H1 (cell line): ENCODE measurements at regions not wholly inside any gene's neighbourhood (a gene's known extent, or its start where the extent isn't known, plus 50 kb on each side); places are given as distances from the start of the nearest gene placed in this dataset.

Experiments
- CTCF ChIA-PET: fragments of 300-600 bp; sonication (Branson Sonifier 250); formaldehyde crosslinking; loops from one replicate; lab custom pipeline; 2021; ENCODE audit not compliant: partially characterized antibody; lab: Charles Lee
- POLR2A ChIA-PET: fragments of 300-600 bp; sonication (Branson Sonifier 250); formaldehyde crosslinking; loops from one replicate; lab custom pipeline; 2021; ENCODE audit warnings: inconsistent platforms; ENCODE audit not compliant: partially characterized antibody; lab: Charles Lee
- DNase-seq, 2 experiments: peaks; one replicate each; pipeline versions ENCODE4 v3.0.0 to v3.0.0-alpha.2; 2010 to 2022; ENCODE audit warnings: low spot score in 2 of 2, low read depth in 1 of 2, mixed read lengths in 1 of 2
- FAIRE-seq: peaks from 2 replicates; lab custom pipeline; 2011; peaks lifted over from hg19 to GRCh38; lab: Jason Lieb, UNC
- H2AFZ ChIP-seq: 2 replicates; pipeline ENCODE4 v1.8.1; 2012; ENCODE audit warnings: low read length, inconsistent platforms
- H2AK5ac ChIP-seq: 2 replicates; pipeline ENCODE4 v1.6.1; 2013; ENCODE audit warnings: low read depth, low read length
- H2BK120ac ChIP-seq: replicated peaks from 2 replicates; pipeline ENCODE3; 2013; ENCODE audit warnings: low read depth, low read length, inconsistent platforms
- H2BK12ac ChIP-seq: 2 replicates; pipeline ENCODE4 v1.6.1; 2013; ENCODE audit warnings: low read depth, low read length
- H2BK15ac ChIP-seq: 2 replicates; pipeline ENCODE4 v1.6.1; 2013; ENCODE audit warnings: low read length
- H2BK20ac ChIP-seq: 2 replicates; pipeline ENCODE4 v1.6.1; 2013; ENCODE audit warnings: low read length
- H2BK5ac ChIP-seq: 2 replicates; pipeline ENCODE4 v1.6.1; 2013; ENCODE audit warnings: low read depth, low read length
- H3K14ac ChIP-seq: 2 replicates; pipeline ENCODE4 v1.6.1; 2013; ENCODE audit warnings: inconsistent platforms; ENCODE audit not compliant: insufficient read length
- H3K18ac ChIP-seq: 2 replicates; pipeline ENCODE4 v1.6.1; 2013; ENCODE audit warnings: low read length; ENCODE audit errors: extremely low read depth
- H3K23ac ChIP-seq: 2 replicates; pipeline ENCODE4 v1.6.1; 2013; ENCODE audit warnings: inconsistent platforms; ENCODE audit not compliant: insufficient read length
- H3K23me2 ChIP-seq: 2 replicates; pipeline ENCODE4 v1.6.1; 2013; ENCODE audit warnings: low read depth, low read length
- H3K27ac ChIP-seq: 2 replicates; pipeline ENCODE4 v1.6.1; 2011; ENCODE audit warnings: low read depth, low read length, inconsistent platforms
- H3K27me3 ChIP-seq, 4 experiments: replicated peaks in 1 of 4; 1 replicate in 1 of 4; 2 replicates in 3 of 4; pipeline versions ENCODE4 v1.6.1 to v1.8.1; 2011 to 2013; ENCODE audit warnings: low read length in 3 of 4, mild to moderate bottlenecking in 3 of 4, inconsistent platforms in 2 of 4, mixed read lengths in 2 of 4, moderate library complexity in 1 of 4; ENCODE audit not compliant: control insufficient read depth in 3 of 4, insufficient read depth in 3 of 4; ENCODE audit errors: extremely low read depth in 1 of 4
- H3K36me3 ChIP-seq, 4 experiments: 2 replicates each; pipeline versions ENCODE4 v1.6.1 to v1.8.1; 2011 to 2013; ENCODE audit warnings: mild to moderate bottlenecking in 4 of 4, low read length in 3 of 4, moderate library complexity in 2 of 4, control low read depth in 1 of 4, inconsistent platforms in 1 of 4; ENCODE audit not compliant: insufficient read depth in 4 of 4, control insufficient read depth in 2 of 4
- H3K4ac ChIP-seq: replicated peaks from 2 replicates; pipeline ENCODE3; 2013; ENCODE audit warnings: low read length, low read depth, mixed read lengths, inconsistent platforms; ENCODE audit not compliant: insufficient read length
- H3K4me1 ChIP-seq, 4 experiments: replicated peaks in 1 of 4; 1 replicate in 1 of 4; 2 replicates in 3 of 4; pipeline versions ENCODE4 v1.6.1 to v1.8.1; 2011 to 2013; ENCODE audit warnings: low read length in 3 of 4, inconsistent platforms in 2 of 4, mixed read lengths in 1 of 4; ENCODE audit not compliant: insufficient read depth in 4 of 4, control insufficient read depth in 3 of 4
- H3K4me2 ChIP-seq, 2 experiments: 2 replicates each; pipeline versions ENCODE4 v1.6.1 to v1.8.1; 2011 to 2013; ENCODE audit warnings: low read depth in 2 of 2, low read length in 2 of 2, control low read depth in 1 of 2, inconsistent platforms in 1 of 2, mild to moderate bottlenecking in 1 of 2; ENCODE audit not compliant: insufficient read depth in 1 of 2
- H3K4me3 ChIP-seq, 4 experiments: fragments of 200-600, 300-600 bp in 1 of 4; sonication (generic), shearing (Covaris generic), sonication (Bioruptor Twin) in 1 of 4; 2 replicates each; pipeline versions ENCODE4 v1.5.1 to v1.8.1; 2011 to 2016; ENCODE audit warnings: low read length in 4 of 4, low read depth in 3 of 4, control low read depth in 2 of 4, inconsistent platforms in 2 of 4, mild to moderate bottlenecking in 2 of 4, mixed read lengths in 1 of 4, moderate library complexity in 1 of 4; ENCODE audit not compliant: insufficient read depth in 2 of 4; ENCODE audit errors: extremely low read depth in 1 of 4
- H3K56ac ChIP-seq: replicated peaks from 2 replicates; pipeline ENCODE3; 2013; ENCODE audit warnings: low read depth, mild to moderate bottlenecking, mixed read lengths, low read length, inconsistent platforms; ENCODE audit not compliant: insufficient read length
- H3K79me1 ChIP-seq: 2 replicates; pipeline ENCODE4 v1.6.1; 2013; ENCODE audit warnings: low read depth, low read length, control low read depth
- H3K79me2 ChIP-seq, 2 experiments: 2 replicates each; pipeline versions ENCODE4 v1.6.1 to v1.8.1; 2012 to 2013; ENCODE audit warnings: low read length in 2 of 2, mild to moderate bottlenecking in 2 of 2, inconsistent platforms in 1 of 2; ENCODE audit not compliant: insufficient read depth in 2 of 2, control insufficient read depth in 1 of 2
- H3K9ac ChIP-seq, 4 experiments: replicated peaks in 1 of 4; 1 replicate in 1 of 4; 2 replicates in 3 of 4; pipeline versions ENCODE4 v1.6.1 to v1.8.1; 2011 to 2013; ENCODE audit warnings: low read depth in 3 of 4, low read length in 3 of 4, control low read depth in 2 of 4, mild to moderate bottlenecking in 2 of 4, moderate library complexity in 2 of 4, inconsistent platforms in 1 of 4; ENCODE audit errors: extremely low read depth in 1 of 4
- H3K9me3 ChIP-seq, 2 experiments: 2 replicates each; pipeline versions ENCODE4 v1.6.1 to v1.8.1; 2012 to 2013; ENCODE audit warnings: mild to moderate bottlenecking in 2 of 2, moderate library complexity in 2 of 2, control low read depth in 1 of 2, inconsistent platforms in 1 of 2, low read depth in 1 of 2, low read length in 1 of 2, mixed read lengths in 1 of 2; ENCODE audit not compliant: insufficient read depth in 2 of 2
- H4K20me1 ChIP-seq, 2 experiments: replicated peaks in 1 of 2; 2 replicates each; pipeline versions ENCODE3 to v1.8.1; 2011 to 2013; ENCODE audit warnings: inconsistent platforms in 2 of 2, low read length in 2 of 2, mild to moderate bottlenecking in 1 of 2; ENCODE audit not compliant: insufficient read depth in 2 of 2, control insufficient read depth in 1 of 2
- H4K5ac ChIP-seq: 2 replicates; pipeline ENCODE4 v1.6.1; 2013; ENCODE audit warnings: low read length, low read depth, mixed read lengths, inconsistent platforms; ENCODE audit not compliant: insufficient read length
- H4K8ac ChIP-seq: 2 replicates; pipeline ENCODE4 v1.8.0; 2013; ENCODE audit warnings: mild to moderate bottlenecking, moderate library complexity, low read length, inconsistent platforms; ENCODE audit not compliant: insufficient read depth; ENCODE audit errors: extremely low read depth
- H4K91ac ChIP-seq: replicated peaks from 2 replicates; pipeline ENCODE3; 2013; ENCODE audit warnings: low read length, mixed read lengths, inconsistent platforms; ENCODE audit not compliant: insufficient read length
- CHD1 ChIP-seq: IDR thresholded peaks from 2 replicates; pipeline ENCODE4 v1.6.1; 2012; ENCODE audit warnings: low read depth, low read length, improper control_type of control experiment
- EGR1 ChIP-seq: IDR thresholded peaks from 2 replicates; pipeline ENCODE4 v1.6.1; 2011; ENCODE audit warnings: low read depth, low read length, borderline replicate concordance
- NANOG ChIP-seq: IDR thresholded peaks from 2 replicates; pipeline ENCODE4 v1.6.1; 2011; ENCODE audit warnings: low read length, low read depth, mild to moderate bottlenecking, inconsistent platforms; ENCODE audit not compliant: insufficient read depth, poor library complexity, severe bottlenecking
- RNF2 ChIP-seq: fragments of 200-900, 300-1000 bp; sonication (generic); IDR thresholded peaks from 2 replicates; pipeline ENCODE4 v1.7.1; 2016; ENCODE audit warnings: borderline replicate concordance, low read depth, mild to moderate bottlenecking, antibody characterized with exemption, low read length; ENCODE audit not compliant: poor library complexity, severe bottlenecking; ENCODE audit errors: missing control alignments
- SAP30 ChIP-seq: fragments of 300-600 bp; sonication (generic); IDR thresholded peaks from 2 replicates; pipeline ENCODE4 v1.7.1; 2012; ENCODE audit warnings: low read length, moderate library complexity, mild to moderate bottlenecking, inconsistent platforms; ENCODE audit not compliant: insufficient read depth, insufficient replicate concordance
- SRF ChIP-seq: IDR thresholded peaks from 2 replicates; pipeline ENCODE4 v1.6.1; 2011; ENCODE audit warnings: mild to moderate bottlenecking, low read depth, low read length, moderate library complexity
- YY1 ChIP-seq: IDR thresholded peaks from 2 replicates; pipeline ENCODE4 v1.6.1; 2011; ENCODE audit warnings: low read depth, mild to moderate bottlenecking, low read length
- ZNF274 ChIP-seq: IDR thresholded peaks from 2 replicates; pipeline ENCODE4 v1.7.0; 2012; ENCODE audit warnings: low read length, borderline replicate concordance; ENCODE audit errors: extremely low read depth
- WGBS, 2 experiments: shearing (Covaris generic) in 1 of 2; methylation state at CpG; one replicate each; pipeline versions ENCODE4 v1.1.6 to v1.1.7; 2013 to 2015; ENCODE audit warnings: low lambda C conversion rate in 2 of 2, mixed read lengths in 2 of 2, inconsistent platforms in 1 of 2, low coverage in 1 of 2, missing lambda C conversion rate in 1 of 2; ENCODE audit not compliant: insufficient replicate concordance in 2 of 2, insufficient coverage in 1 of 2, insufficient read length in 1 of 2; ENCODE audit errors: extremely low coverage in 1 of 2, missing lambda C conversion rate in 1 of 2; 5-methylcytosine and 5-hydroxymethylcytosine counted together

GRCh38 chr2:8327371-8328100 lies 354.3 kb upstream of the ID2 start:
- Histone ChIP-seq H3K4me2 (no peak overlapping the region), H2BK15ac (no peak overlapping the region), H4K8ac (no peak overlapping the region), H3K36me3 (no peaks in the 10 kb centered on the region), H4K91ac (no peak overlapping the region), H3K23me2 (no peaks in the 10 kb centered on the region), H2BK5ac (no peak overlapping the region), H4K5ac (no peak overlapping the region), H3K9ac (no peak overlapping the region), H3K56ac (no peak overlapping the region), H3K9me3 (no peaks in the 10 kb centered on the region), H3K27ac (no peak overlapping the region), H3K79me2 (no peaks in the 10 kb centered on the region), H4K20me1 (no peaks in the 10 kb centered on the region), H3K18ac (no peak overlapping the region), H3K14ac (no peak overlapping the region), H2BK20ac (no peak overlapping the region), H2BK120ac (no peak overlapping the region), H2AFZ (no peak overlapping the region), H3K23ac (no peak overlapping the region), H3K4me3 (no peak overlapping the region), H2BK12ac (no peak overlapping the region), H3K79me1 (no peaks in the 10 kb centered on the region), H2AK5ac (no peak overlapping the region), H3K4me1 (no peaks in the 10 kb centered on the region; a peak in 1 of 7 replicates), H3K4ac (no peak overlapping the region), H3K27me3 (peaks cover 0 to 2% (median 0%) of the 10 kb centered on the region in 4 experiments; a peak in 1 of 7 replicates)
- DNase-seq (no peak), FAIRE-seq (no peak)
- ChIA-PET CTCF (interaction anchor here (0.9 kb wide), 1 partner anchor 116 kb away, joined by 5 read pairs; no protein-coding TSS in a partner anchor), POLR2A (no interaction called here)
- WGBS, 2 experiments = 96% methylated on average over 8 of the region's 8 CpGs; no CpG with 5 or more reads in 1 of the 2 experiments
- TF ChIP-seq ZNF274 = no peak
- no peak for TF ChIP-seq NANOG
- no peak for TF ChIP-seq EGR1
- TF ChIP-seq CHD1 = no peak
- no peak for TF ChIP-seq SRF
- TF ChIP-seq YY1 = no peak
- no peak for TF ChIP-seq SAP30
- no peak for TF ChIP-seq RNF2
